Endothelial cell of umbilical vein (primary cell): ENCODE measurements at regions not wholly inside any gene's neighbourhood (a gene's known extent, or its start where the extent isn't known, plus 50 kb on each side); places are given as distances from the start of the nearest gene placed in this dataset.

Source experiments
- BruUV-seq: library from RNA; stranded (reverse); fragments of 400-500 nt; replicated peaks from 2 replicates; lab custom pipeline; 2021; lab: Mats Ljungman, UMichigan
- CTCF ChIA-PET: fragments of 300-600, 350-600 bp; sonication (Branson Sonifier 250); formaldehyde crosslinking; loops from one replicate; lab custom pipeline; 2021; ENCODE audit warnings: antibody characterized with exemption, inconsistent platforms; lab: Charles Lee
- POLR2A ChIA-PET: fragments of 300-600, 350-600 bp; sonication (Branson Sonifier 250); formaldehyde crosslinking; loops from one replicate; lab custom pipeline; 2021; ENCODE audit warnings: antibody characterized with exemption, inconsistent platforms; lab: Charles Lee
- DNase-seq: peaks from one replicate; pipeline ENCODE4 v3.0.0-alpha.2; 2011; ENCODE audit warnings: low read depth, low spot score
- FAIRE-seq: peaks from 2 replicates; lab custom pipeline; 2011; peaks lifted over from hg19 to GRCh38; lab: Jason Lieb, UNC
- H2AFZ ChIP-seq: 2 replicates; pipeline ENCODE4 v1.6.0; 2012; ENCODE audit warnings: low read depth, low read length, control low read depth, inconsistent platforms
- H3K27ac ChIP-seq: 2 replicates; pipeline ENCODE4 v1.5.1; 2011; ENCODE audit warnings: low read depth, mild to moderate bottlenecking, control low read depth, low read length, moderate library complexity; ENCODE audit not compliant: insufficient read depth
- H3K27me3 ChIP-seq, 2 experiments: 2 replicates each; pipeline versions ENCODE4 v1.6.0 to v1.6.1; 2011; ENCODE audit warnings: low read length in 2 of 2, mixed read lengths in 1 of 2; ENCODE audit not compliant: control insufficient read depth in 2 of 2, insufficient read depth in 2 of 2
- H3K36me3 ChIP-seq, 2 experiments: 2 replicates in 1 of 2; 3 replicates in 1 of 2; pipeline ENCODE4 v1.5.1; 2011; ENCODE audit warnings: low read length in 2 of 2, mild to moderate bottlenecking in 1 of 2, moderate library complexity in 1 of 2; ENCODE audit not compliant: control insufficient read depth in 2 of 2, insufficient read depth in 2 of 2; ENCODE audit errors: extremely low read depth in 1 of 2
- H3K4me1 ChIP-seq: 3 replicates; pipeline ENCODE4 v1.5.1; 2011; ENCODE audit warnings: mild to moderate bottlenecking, low read length; ENCODE audit not compliant: control insufficient read depth, insufficient read depth; ENCODE audit errors: extremely low read depth
- H3K4me2 ChIP-seq: 2 replicates; pipeline ENCODE4 v1.6.1; 2011; ENCODE audit warnings: low read length, control low read depth, mixed read lengths; ENCODE audit not compliant: insufficient read depth
- H3K4me3 ChIP-seq, 3 experiments: fragments of 200-600 bp in 1 of 3; sonication (generic), shearing (Covaris generic) in 1 of 3; replicated peaks in 1 of 3; 2 replicates each; pipeline ENCODE4 v1.5.1; 2011 to 2016; ENCODE audit warnings: control low read depth in 3 of 3, low read length in 3 of 3, mild to moderate bottlenecking in 2 of 3, inconsistent platforms in 1 of 3, low read depth in 1 of 3, moderate library complexity in 1 of 3; ENCODE audit not compliant: insufficient read depth in 1 of 3
- H3K79me2 ChIP-seq: 2 replicates; pipeline ENCODE4 v1.6.0; 2012; ENCODE audit warnings: low read length, inconsistent platforms; ENCODE audit not compliant: control insufficient read depth, insufficient read depth
- H3K9ac ChIP-seq: replicated peaks from 2 replicates; pipeline ENCODE3; 2011; ENCODE audit warnings: low read length, control low read depth; ENCODE audit not compliant: insufficient read depth; ENCODE audit errors: extremely low read depth
- H3K9me1 ChIP-seq: replicated peaks from 3 replicates; pipeline ENCODE4 v1.6.0; 2011; ENCODE audit warnings: mild to moderate bottlenecking, low read length; ENCODE audit not compliant: control insufficient read depth, insufficient read depth; ENCODE audit errors: extremely low read depth
- H3K9me3 ChIP-seq: replicated peaks from 2 replicates; pipeline ENCODE4 v1.5.1; 2012; ENCODE audit warnings: low read length, inconsistent platforms; ENCODE audit not compliant: control insufficient read depth, insufficient read depth
- H4K20me1 ChIP-seq: replicated peaks from 2 replicates; pipeline ENCODE3; 2011; ENCODE audit warnings: mild to moderate bottlenecking, low read length; ENCODE audit not compliant: control insufficient read depth, insufficient read depth; ENCODE audit errors: extremely low read depth
- CTCF ChIP-seq, 2 donors: IDR thresholded peaks; 1 replicate in 1 of 2; 2 replicates in 1 of 2; pipeline ENCODE4 v1.5.1; 2011; ENCODE audit warnings: low read length in 2 of 2, mild to moderate bottlenecking in 2 of 2, moderate library complexity in 2 of 2, control low read depth in 1 of 2, inconsistent platforms in 1 of 2, low read depth in 1 of 2; ENCODE audit not compliant: insufficient read depth in 1 of 2; ENCODE audit errors: extremely low read depth in 1 of 2
- EZH2 ChIP-seq: IDR thresholded peaks from 2 replicates; pipeline ENCODE4 v1.6.1; 2012; ENCODE audit warnings: borderline replicate concordance, low read depth, mild to moderate bottlenecking, moderate library complexity, low read length, inconsistent platforms; ENCODE audit not compliant: severe bottlenecking
- FOS ChIP-seq: IDR thresholded peaks from 2 replicates; pipeline ENCODE4 v1.6.1; 2011; ENCODE audit warnings: mild to moderate bottlenecking, low read length, moderate library complexity, borderline replicate concordance; ENCODE audit not compliant: insufficient read depth
- GATA2 ChIP-seq: IDR thresholded peaks from 2 replicates; pipeline ENCODE4 v1.7.0; 2011; ENCODE audit warnings: low read depth, mild to moderate bottlenecking, moderate library complexity, mixed read lengths, low read length; ENCODE audit not compliant: insufficient read length, insufficient read depth
- JUN ChIP-seq: IDR thresholded peaks from 2 replicates; pipeline ENCODE4 v1.6.1; 2011; ENCODE audit warnings: borderline replicate concordance, low read depth; ENCODE audit not compliant: insufficient read length, insufficient read depth
- MAX ChIP-seq: IDR thresholded peaks from 2 replicates; pipeline ENCODE4 v1.6.1; 2011; ENCODE audit not compliant: insufficient read depth, insufficient read length
- MYC ChIP-seq: IDR thresholded peaks from one replicate; pipeline ENCODE4 v1.6.1; 2011; ENCODE audit warnings: mild to moderate bottlenecking, low read depth, low read length
- POLR2A ChIP-seq: IDR thresholded peaks from 2 replicates; pipeline ENCODE4 v1.6.1; 2012; ENCODE audit warnings: low read depth, mild to moderate bottlenecking, control low read depth, low read length
- POLR2AphosphoS5 ChIP-seq: IDR thresholded peaks from 2 replicates; pipeline ENCODE4 v1.6.1; 2012; ENCODE audit warnings: low read depth, mild to moderate bottlenecking, control low read depth, low read length, moderate library complexity; ENCODE audit not compliant: insufficient read depth
- dilution Hi-C: fragments of 300-500 bp; cut with MboI; formaldehyde crosslinking; loops from one replicate; pipeline ENCODE4 v1.15.0; 2019; ENCODE audit warnings: low sequenced_read_pairs; ENCODE audit not compliant: extremely low pct_ligation_motif_present
- intact Hi-C: fragments of 100-400 bp; cut with micrococcal nuclease; formaldehyde crosslinking; loops from one replicate; pipeline ENCODE4 v1.10.0; 2022

DNA sequence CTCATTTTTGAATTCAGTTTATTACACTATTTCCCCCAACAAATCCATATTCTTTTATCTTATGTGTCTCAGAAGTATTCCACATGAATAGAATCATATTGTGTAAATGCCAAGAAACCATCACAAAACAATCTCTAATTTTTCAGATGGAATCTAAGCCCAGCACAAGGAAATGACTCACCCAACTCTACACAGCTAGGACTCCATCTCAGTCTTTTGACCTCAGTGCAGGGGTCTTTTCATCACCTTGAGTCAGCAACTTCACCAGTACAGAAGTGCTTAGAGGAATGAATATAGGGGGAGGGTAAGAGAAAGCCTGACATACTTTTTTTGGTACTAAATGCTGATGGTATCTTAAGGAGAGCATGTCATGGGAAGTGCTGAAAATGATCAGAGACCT, 169.3 kb upstream of the LRRN1 start:
- no peak overlapping the region for H3K27ac ChIP-seq
- dilution Hi-C loops = no loop called here

More for the DNA sequence above, 169.3 kb upstream of the LRRN1 start:
- H3K9ac ChIP-seq = no peak overlapping the region
- BruUV-seq = no TSS peak
- H3K27me3 ChIP-seq = no peaks in the 10 kb centered on the region
- H4K20me1 ChIP-seq = no peaks in the 10 kb centered on the region
- no peaks in the 10 kb centered on the region for H3K79me2 ChIP-seq
- H2AFZ ChIP-seq = no peak overlapping the region
- H3K36me3 ChIP-seq = no peaks in the 10 kb centered on the region
- no peaks in the 10 kb centered on the region for H3K4me1 ChIP-seq
- peaks cover 11% of the 10 kb centered on the region for H3K9me3 ChIP-seq
- ChIA-PET CTCF (no interaction called here), POLR2A (no interaction called here)
- intact Hi-C loops = no loop called here
- no peaks in the 10 kb centered on the region for H3K9me1 ChIP-seq
- FAIRE-seq (no peak), DNase-seq (no peak)
- TF ChIP-seq FOS (no peak), MYC (no peak), CTCF (IDR thresholded peaks at IDR 0.05; ENCODE audit: extremely low read depth in 1 of 2, insufficient read depth in 1 of 2, low read depth in 1 of 2, low read length in 2 of 2) (no peak), GATA2 (no peak), POLR2A (no peak), POLR2AphosphoS5 (no peak), JUN (no peak), MAX (no peak), EZH2 (no peak)
- H3K4me3 ChIP-seq = no peak overlapping the region
- no peak overlapping the region for H3K4me2 ChIP-seq
